Stomach (tissue), 8 donors: ENCODE measurements at regions not wholly inside any gene's neighbourhood (a gene's known extent, or its start where the extent isn't known, plus 50 kb on each side); places are given as distances from the start of the nearest gene placed in this dataset.

Experiments used
- DNase-seq, 2 donors: peaks; one replicate each; pipeline versions ENCODE4 v3.0.0 to v3.0.0-alpha.2; 2013 to 2019
- H3K27ac ChIP-seq, 5 donors: fragments of 200-600 bp in 4 of 5; sonication (generic) in 4 of 5; one replicate each; pipeline ENCODE4 v1.5.1; 2013 to 2019; ENCODE audit warnings: mild to moderate bottlenecking in 1 of 5, moderate library complexity in 1 of 5
- H3K27me3 ChIP-seq, 3 donors: fragments of 200-600 bp; sonication (generic); one replicate each; pipeline ENCODE4 v1.5.1; 2017 to 2019; ENCODE audit warnings: mixed run types in 1 of 3
- H3K36me3 ChIP-seq, 4 donors: fragments of 200-600 bp; sonication (generic); 1 replicate in 3 of 4; 2 replicates in 1 of 4; pipeline ENCODE4 v1.5.1; 2016 to 2019
- H3K4me1 ChIP-seq, 4 donors: fragments of 200-600 bp; sonication (generic); one replicate each; pipeline ENCODE4 v1.5.1; 2016 to 2019
- H3K4me3 ChIP-seq, 4 donors: fragments of 200-600 bp; sonication (generic) in 3 of 4; one replicate each; pipeline ENCODE4 v1.5.1; 2016 to 2019; ENCODE audit warnings: mild to moderate bottlenecking in 1 of 4
- H3K9me3 ChIP-seq, 4 donors: fragments of 200-600 bp; sonication (generic); one replicate each; pipeline ENCODE4 v1.5.1; 2016 to 2019
- EP300 ChIP-seq: sonication (generic); formaldehyde crosslinking; IDR thresholded peaks from one replicate; pipeline ENCODE4 v1.6.1; 2017; ENCODE audit warnings: antibody characterized with exemption
- POLR2A ChIP-seq, 4 donors: fragments of 450-650 bp; IDR thresholded peaks; one replicate each; pipeline ENCODE4 v1.6.1; 2016; ENCODE audit warnings: antibody characterized with exemption in 4 of 4, control low read depth in 2 of 4, mild to moderate bottlenecking in 1 of 4, moderate library complexity in 1 of 4
- POLR2AphosphoS5 ChIP-seq, 3 donors: sonication (generic); formaldehyde crosslinking; IDR thresholded peaks; one replicate each; pipeline ENCODE4 v1.6.1; 2016; ENCODE audit warnings: antibody characterized with exemption in 3 of 3
- WGBS, 5 donors: extraction: QIAGEN DNeasy Blood & Tissue Kit in 3 of 5; methylation state at CpG; one replicate each; pipeline versions ENCODE4 v1.1.5 to v1.1.7; 2013 to 2018; 5-methylcytosine and 5-hydroxymethylcytosine counted together
- intact Hi-C: fragments of 100-400 bp; cut with DNase I; formaldehyde crosslinking; loops from one replicate; pipeline ENCODE4 v1.15.1; 2023; ENCODE audit warnings: low total_unique reads
- TF ChIP-seq, protein P1 (sequence below), 7 experiments: fragments of 450-650 bp in 4 of 7; fragments of 200-600 bp in 3 of 7; sonication (generic) in 3 of 7; IDR thresholded peaks; one replicate each; pipeline ENCODE4 v1.5.1; 2016 to 2019; ENCODE audit warnings: antibody characterized with exemption in 7 of 7, control low read depth in 2 of 7, mild to moderate bottlenecking in 1 of 7
- donor health status: healthy with polysubstance abuse.
- donor health status: Bipolar disorder and iron deficiency.
- donor health status: healthy.

DNA sequence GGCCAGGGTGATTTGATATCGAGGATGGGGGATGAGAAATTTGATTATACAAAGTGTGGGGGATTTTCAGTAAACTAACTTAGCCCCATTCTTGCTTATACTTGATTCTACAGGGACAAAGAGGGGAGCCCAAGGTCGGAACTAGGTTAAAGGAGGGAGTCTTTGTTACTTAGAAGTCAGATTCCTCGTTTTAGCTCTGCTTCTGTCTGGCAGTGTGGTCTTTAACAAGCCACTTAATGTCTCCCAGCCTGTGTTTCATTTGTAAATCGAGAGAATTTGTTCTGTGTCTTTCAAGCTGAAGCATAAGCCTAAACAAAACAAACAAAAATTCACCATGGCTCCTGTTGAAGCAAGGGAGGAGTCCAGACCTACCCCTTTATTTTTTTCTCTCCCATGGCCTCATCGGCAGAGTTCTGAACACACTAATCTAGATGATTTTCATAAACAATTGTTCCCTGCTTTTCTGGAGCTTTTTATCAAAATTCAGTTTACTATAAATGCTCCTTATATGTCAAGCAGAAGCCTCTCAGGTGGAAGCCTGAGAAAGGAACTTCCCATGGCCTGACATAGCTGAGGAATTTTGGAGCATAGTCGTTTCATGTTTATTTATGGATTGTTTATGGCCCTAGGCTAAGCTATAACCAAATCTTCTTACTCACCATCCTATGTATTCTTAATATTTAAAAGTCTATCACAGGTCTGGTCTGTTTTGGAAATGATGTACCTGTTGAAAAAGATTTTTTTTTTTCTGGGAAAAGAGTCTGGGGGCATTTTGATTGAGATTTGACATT lies 62.6 kb upstream of the SYTL5 start:
- no peak overlapping the region for H3K4me3 ChIP-seq
- TF ChIP-seq, protein P1, sequence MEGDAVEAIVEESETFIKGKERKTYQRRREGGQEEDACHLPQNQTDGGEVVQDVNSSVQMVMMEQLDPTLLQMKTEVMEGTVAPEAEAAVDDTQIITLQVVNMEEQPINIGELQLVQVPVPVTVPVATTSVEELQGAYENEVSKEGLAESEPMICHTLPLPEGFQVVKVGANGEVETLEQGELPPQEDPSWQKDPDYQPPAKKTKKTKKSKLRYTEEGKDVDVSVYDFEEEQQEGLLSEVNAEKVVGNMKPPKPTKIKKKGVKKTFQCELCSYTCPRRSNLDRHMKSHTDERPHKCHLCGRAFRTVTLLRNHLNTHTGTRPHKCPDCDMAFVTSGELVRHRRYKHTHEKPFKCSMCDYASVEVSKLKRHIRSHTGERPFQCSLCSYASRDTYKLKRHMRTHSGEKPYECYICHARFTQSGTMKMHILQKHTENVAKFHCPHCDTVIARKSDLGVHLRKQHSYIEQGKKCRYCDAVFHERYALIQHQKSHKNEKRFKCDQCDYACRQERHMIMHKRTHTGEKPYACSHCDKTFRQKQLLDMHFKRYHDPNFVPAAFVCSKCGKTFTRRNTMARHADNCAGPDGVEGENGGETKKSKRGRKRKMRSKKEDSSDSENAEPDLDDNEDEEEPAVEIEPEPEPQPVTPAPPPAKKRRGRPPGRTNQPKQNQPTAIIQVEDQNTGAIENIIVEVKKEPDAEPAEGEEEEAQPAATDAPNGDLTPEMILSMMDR (IDR thresholded peaks at IDR 0.05) = no peak
- TF ChIP-seq POLR2A (IDR thresholded peaks at IDR 0.05) (no peak), POLR2AphosphoS5 (IDR thresholded peaks at IDR 0.05) (no peak), EP300 (no peak)
- no peaks in the 10 kb centered on the region for H3K36me3 ChIP-seq
- no peak overlapping the region for H3K27ac ChIP-seq
- no peak for DNase-seq
- 40 to 65% (median 56%) methylated on average over 6 of the region's 6 CpGs for WGBS, 5 donors
- no peaks in the 10 kb centered on the region for H3K27me3 ChIP-seq
- intact Hi-C loops = no loop called here
- peaks cover 0 to 4% (median 2%) of the 10 kb centered on the region in 4 donors for H3K9me3 ChIP-seq
- no peaks in the 10 kb centered on the region for H3K4me1 ChIP-seq

DNA sequence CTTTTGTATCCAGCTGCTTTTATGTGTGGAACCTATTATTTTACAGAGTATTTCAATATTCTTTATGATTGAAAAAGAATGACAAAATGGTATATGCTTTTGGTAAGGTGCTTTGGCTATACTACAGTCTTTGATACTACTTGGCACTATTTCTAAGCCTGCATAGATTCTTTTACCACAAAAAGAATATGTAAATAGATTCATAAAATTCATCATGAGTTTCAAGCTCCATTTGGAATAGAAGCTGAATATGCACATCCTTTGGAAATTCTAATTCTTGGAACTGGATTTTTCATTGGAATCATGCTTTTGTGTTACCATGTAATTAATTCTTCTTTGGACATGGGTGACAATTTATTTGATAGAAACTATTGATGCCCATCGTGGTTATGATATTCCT lies 60.2 kb upstream of the SYTL5 start:
- Histone ChIP-seq H3K27ac (no peak overlapping the region), H3K4me3 (no peak overlapping the region), H3K4me1 (no peaks in the 10 kb centered on the region), H3K27me3 (no peaks in the 10 kb centered on the region), H3K9me3 (peaks cover 0 to 7% (median 2%) of the 10 kb centered on the region in 4 donors), H3K36me3 (no peaks in the 10 kb centered on the region)
- intact Hi-C loops = no loop called here
- no peak for DNase-seq
- 65 to 100% (median 79%) methylated on average over 1 of the region's 1 CpG for WGBS, 5 donors
- no peak for TF ChIP-seq POLR2AphosphoS5 (IDR thresholded peaks at IDR 0.05)
- TF ChIP-seq, protein P1 (IDR thresholded peaks at IDR 0.05) = no peak

DNA sequence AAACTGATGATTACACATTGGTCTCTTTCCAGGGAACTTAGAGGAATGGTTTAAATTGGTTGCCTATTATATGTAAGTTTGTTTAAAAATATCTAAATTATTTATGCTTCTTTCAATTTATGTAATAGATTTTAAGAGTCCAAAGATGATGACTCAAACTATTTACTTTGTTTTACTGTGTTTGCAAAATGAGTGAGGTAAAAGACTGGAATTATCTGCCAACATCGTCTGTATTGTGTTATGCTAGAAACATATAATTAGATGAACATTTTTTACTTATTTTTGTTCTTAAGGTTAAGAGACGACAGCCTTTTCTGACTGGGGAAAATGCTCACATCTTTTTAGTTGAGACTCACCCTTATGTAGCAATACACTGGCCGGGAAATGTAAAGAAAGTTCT lies 51.1 kb upstream of the SYTL5 start:
- Histone ChIP-seq H3K36me3 (no peaks in the 10 kb centered on the region), H3K27ac (no peak overlapping the region), H3K27me3 (no peaks in the 10 kb centered on the region), H3K4me1 (no peaks in the 10 kb centered on the region), H3K9me3 (no peaks in the 10 kb centered on the region), H3K4me3 (no peak overlapping the region)
- 54 to 74% (median 65%) methylated on average over 3 of the region's 3 CpGs for WGBS, 5 donors
- intact Hi-C loops = no loop called here
- DNase-seq = no peak
- TF ChIP-seq POLR2A (IDR thresholded peaks at IDR 0.05) (no peak), EP300 (no peak), POLR2AphosphoS5 (IDR thresholded peaks at IDR 0.05) (no peak)
- TF ChIP-seq, protein P1 (IDR thresholded peaks at IDR 0.05) = no peak

DNA sequence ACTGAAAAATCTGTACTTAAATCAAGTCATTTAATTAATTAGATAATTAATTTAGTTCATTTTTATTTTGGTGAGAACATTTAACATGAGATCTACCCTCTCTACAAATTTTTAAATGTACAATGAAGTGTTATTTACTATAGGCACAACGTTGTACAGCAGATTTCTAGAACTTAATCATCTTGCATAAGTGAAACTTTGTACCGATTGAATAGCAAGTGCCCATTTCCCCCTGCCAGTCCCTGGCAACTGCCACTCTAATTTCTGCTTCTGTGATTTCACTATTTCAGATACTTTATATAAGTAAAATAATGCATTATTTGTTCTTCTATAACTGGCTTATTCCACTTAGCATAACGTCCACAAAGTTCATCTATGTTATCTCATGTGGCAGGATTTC lies 50.1 kb upstream of the SYTL5 start:
- Histone ChIP-seq H3K4me3 (no peak overlapping the region), H3K27ac (no peak overlapping the region), H3K4me1 (no peaks in the 10 kb centered on the region), H3K36me3 (no peaks in the 10 kb centered on the region), H3K9me3 (no peaks in the 10 kb centered on the region), H3K27me3 (no peaks in the 10 kb centered on the region)
- WGBS, 5 donors = 50 to 64% (median 60%) methylated on average over 3 of the region's 3 CpGs
- TF ChIP-seq, protein P1 (IDR thresholded peaks at IDR 0.05) = no peak
- TF ChIP-seq POLR2AphosphoS5 (IDR thresholded peaks at IDR 0.05) (no peak), POLR2A (IDR thresholded peaks at IDR 0.05) (no peak), EP300 (no peak)
- intact Hi-C loops = no loop called here
- no peak for DNase-seq
